Stomach (tissue), 8 donors: ENCODE measurements at regions not wholly inside any gene's neighbourhood (a gene's known extent, or its start where the extent isn't known, plus 50 kb on each side); places are given as distances from the start of the nearest gene placed in this dataset.
A peak's percentile ranks its signal among the peaks of the same experiment; 100 is the strongest.

Experiments used
- DNase-seq, 2 donors: peaks; one replicate each; pipeline versions ENCODE4 v3.0.0 to v3.0.0-alpha.2; 2013 to 2019
- H3K27ac ChIP-seq, 5 donors: fragments of 200-600 bp in 4 of 5; sonication (generic) in 4 of 5; one replicate each; pipeline ENCODE4 v1.5.1; 2013 to 2019; ENCODE audit warnings: mild to moderate bottlenecking in 1 of 5, moderate library complexity in 1 of 5
- H3K27me3 ChIP-seq, 3 donors: fragments of 200-600 bp; sonication (generic); one replicate each; pipeline ENCODE4 v1.5.1; 2017 to 2019; ENCODE audit warnings: mixed run types in 1 of 3
- H3K36me3 ChIP-seq, 4 donors: fragments of 200-600 bp; sonication (generic); 1 replicate in 3 of 4; 2 replicates in 1 of 4; pipeline ENCODE4 v1.5.1; 2016 to 2019
- H3K4me1 ChIP-seq, 4 donors: fragments of 200-600 bp; sonication (generic); one replicate each; pipeline ENCODE4 v1.5.1; 2016 to 2019
- H3K4me3 ChIP-seq, 4 donors: fragments of 200-600 bp; sonication (generic) in 3 of 4; one replicate each; pipeline ENCODE4 v1.5.1; 2016 to 2019; ENCODE audit warnings: mild to moderate bottlenecking in 1 of 4
- H3K9me3 ChIP-seq, 4 donors: fragments of 200-600 bp; sonication (generic); one replicate each; pipeline ENCODE4 v1.5.1; 2016 to 2019
- EP300 ChIP-seq: sonication (generic); formaldehyde crosslinking; IDR thresholded peaks from one replicate; pipeline ENCODE4 v1.6.1; 2017; ENCODE audit warnings: antibody characterized with exemption
- POLR2A ChIP-seq, 4 donors: fragments of 450-650 bp; IDR thresholded peaks; one replicate each; pipeline ENCODE4 v1.6.1; 2016; ENCODE audit warnings: antibody characterized with exemption in 4 of 4, control low read depth in 2 of 4, mild to moderate bottlenecking in 1 of 4, moderate library complexity in 1 of 4
- POLR2AphosphoS5 ChIP-seq, 3 donors: sonication (generic); formaldehyde crosslinking; IDR thresholded peaks; one replicate each; pipeline ENCODE4 v1.6.1; 2016; ENCODE audit warnings: antibody characterized with exemption in 3 of 3
- WGBS, 5 donors: extraction: QIAGEN DNeasy Blood & Tissue Kit in 3 of 5; methylation state at CpG; one replicate each; pipeline versions ENCODE4 v1.1.5 to v1.1.7; 2013 to 2018; 5-methylcytosine and 5-hydroxymethylcytosine counted together
- intact Hi-C: fragments of 100-400 bp; cut with DNase I; formaldehyde crosslinking; loops from one replicate; pipeline ENCODE4 v1.15.1; 2023; ENCODE audit warnings: low total_unique reads
- TF ChIP-seq, protein P1 (sequence below), 7 experiments: fragments of 450-650 bp in 4 of 7; fragments of 200-600 bp in 3 of 7; sonication (generic) in 3 of 7; IDR thresholded peaks; one replicate each; pipeline ENCODE4 v1.5.1; 2016 to 2019; ENCODE audit warnings: antibody characterized with exemption in 7 of 7, control low read depth in 2 of 7, mild to moderate bottlenecking in 1 of 7
- donor health status: healthy with polysubstance abuse.
- donor health status: Bipolar disorder and iron deficiency.
- donor health status: healthy.

- H3K4me1 ChIP-seq: no peaks in the 10 kb centered on the region
- intact Hi-C loops: no loop called here
- no peak for DNase-seq
- H3K4me3 ChIP-seq: no peak overlapping the region
- no peak for TF ChIP-seq POLR2AphosphoS5 (IDR thresholded peaks at IDR 0.05)
- H3K36me3 ChIP-seq: no peaks in the 10 kb centered on the region
- no peaks in the 10 kb centered on the region for H3K27me3 ChIP-seq
- peaks cover 0 to 5% (median 0%) of the 10 kb centered on the region in 4 donors for H3K9me3 ChIP-seq
- H3K27ac ChIP-seq: no peak overlapping the region
- 70 to 88% (median 81%) methylated on average over 1 of the region's 1 CpG for WGBS, 5 donors
These were observed 509.2 kb downstream of the FLRT2 start for GRCh38 chr14:86039176-86039575.

DNA sequence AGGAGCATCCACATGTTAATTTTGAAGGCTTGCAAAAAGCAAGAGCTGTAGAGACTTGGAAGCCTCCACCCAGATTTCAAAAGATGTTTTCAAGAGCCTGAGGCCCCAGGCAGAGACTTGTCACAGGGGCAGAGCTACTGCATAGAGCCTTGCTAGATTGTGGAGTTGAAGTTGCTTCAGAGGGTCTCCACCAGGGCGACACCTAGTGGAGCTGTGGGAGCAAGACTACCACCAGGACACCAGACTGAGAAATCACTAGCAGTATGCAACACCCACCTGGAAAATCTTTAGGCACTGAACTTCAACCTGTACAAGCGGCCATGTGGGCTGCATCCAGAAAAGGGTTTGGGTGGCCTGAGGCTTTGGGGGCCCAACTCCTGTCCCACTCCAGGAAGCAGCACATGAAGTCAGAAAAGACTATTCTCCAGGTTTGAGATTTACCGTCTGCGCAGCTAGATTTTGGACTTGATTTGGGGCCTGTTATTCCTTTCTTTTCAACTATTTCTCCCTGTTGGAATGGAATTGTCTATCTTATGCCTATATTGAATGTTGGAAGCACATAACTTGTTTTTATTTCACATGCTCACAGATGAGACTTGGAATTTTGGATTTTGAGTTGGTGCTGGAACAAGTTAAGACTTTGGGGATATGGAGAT lies 508.6 kb downstream of the FLRT2 start:
- DNase-seq: peak; percentile 48 to 76
- no peak for TF ChIP-seq EP300
- TF ChIP-seq POLR2A (IDR thresholded peaks at IDR 0.05): no peak
- TF ChIP-seq POLR2AphosphoS5 (IDR thresholded peaks at IDR 0.05): no peak
- TF ChIP-seq, protein P1, sequence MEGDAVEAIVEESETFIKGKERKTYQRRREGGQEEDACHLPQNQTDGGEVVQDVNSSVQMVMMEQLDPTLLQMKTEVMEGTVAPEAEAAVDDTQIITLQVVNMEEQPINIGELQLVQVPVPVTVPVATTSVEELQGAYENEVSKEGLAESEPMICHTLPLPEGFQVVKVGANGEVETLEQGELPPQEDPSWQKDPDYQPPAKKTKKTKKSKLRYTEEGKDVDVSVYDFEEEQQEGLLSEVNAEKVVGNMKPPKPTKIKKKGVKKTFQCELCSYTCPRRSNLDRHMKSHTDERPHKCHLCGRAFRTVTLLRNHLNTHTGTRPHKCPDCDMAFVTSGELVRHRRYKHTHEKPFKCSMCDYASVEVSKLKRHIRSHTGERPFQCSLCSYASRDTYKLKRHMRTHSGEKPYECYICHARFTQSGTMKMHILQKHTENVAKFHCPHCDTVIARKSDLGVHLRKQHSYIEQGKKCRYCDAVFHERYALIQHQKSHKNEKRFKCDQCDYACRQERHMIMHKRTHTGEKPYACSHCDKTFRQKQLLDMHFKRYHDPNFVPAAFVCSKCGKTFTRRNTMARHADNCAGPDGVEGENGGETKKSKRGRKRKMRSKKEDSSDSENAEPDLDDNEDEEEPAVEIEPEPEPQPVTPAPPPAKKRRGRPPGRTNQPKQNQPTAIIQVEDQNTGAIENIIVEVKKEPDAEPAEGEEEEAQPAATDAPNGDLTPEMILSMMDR (IDR thresholded peaks at IDR 0.05): peak in 3 of 7 experiments; percentile 44 to 64 (median 44)
- 54 to 70% (median 63%) methylated on average over 4 of the region's 4 CpGs for WGBS, 5 donors
- no peaks in the 10 kb centered on the region for H3K36me3 ChIP-seq
- intact Hi-C loops: no loop called here
- no peaks in the 10 kb centered on the region for H3K4me1 ChIP-seq
- H3K9me3 ChIP-seq: peaks cover 0 to 5% (median 0%) of the 10 kb centered on the region in 4 donors
- no peak overlapping the region for H3K27ac ChIP-seq
- no peak overlapping the region for H3K4me3 ChIP-seq
- H3K27me3 ChIP-seq: no peaks in the 10 kb centered on the region

DNA sequence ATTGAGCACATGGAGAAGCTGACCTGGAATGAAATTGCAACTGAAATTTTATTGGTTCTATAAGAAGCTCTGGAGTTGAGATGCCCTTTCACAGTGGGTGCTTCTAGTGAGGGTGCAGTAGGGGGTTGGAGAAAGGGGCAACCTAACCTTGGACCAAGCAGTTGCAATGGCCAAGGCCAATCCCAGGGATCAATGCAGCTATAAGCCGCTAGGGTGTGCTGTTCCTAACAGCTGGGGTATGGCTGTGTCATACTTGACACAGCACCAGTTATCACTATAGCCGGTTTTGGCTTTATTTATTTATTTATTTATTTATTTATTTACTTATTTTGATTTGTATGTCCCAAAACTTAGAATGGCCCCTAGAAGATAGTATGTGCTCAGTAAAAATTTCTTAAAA lies 505.9 kb downstream of the FLRT2 start:
- H3K36me3 ChIP-seq: no peaks in the 10 kb centered on the region
- H3K4me3 ChIP-seq: no peak overlapping the region
- H3K9me3 ChIP-seq: no peaks in the 10 kb centered on the region
- WGBS, 5 donors: 36 to 48% (median 43%) methylated on average over 2 of the region's 2 CpGs
- intact Hi-C loops: no loop called here
- H3K27me3 ChIP-seq: no peaks in the 10 kb centered on the region
- no peak for DNase-seq
- no peaks in the 10 kb centered on the region for H3K4me1 ChIP-seq
- TF ChIP-seq, protein P1 (IDR thresholded peaks at IDR 0.05): peak in 1 of 7 experiments; percentile 22
- TF ChIP-seq POLR2A (IDR thresholded peaks at IDR 0.05): no peak
- TF ChIP-seq EP300: no peak
- H3K27ac ChIP-seq: no peak overlapping the region

GRCh38 chr14:86027990-86028389 lies 498.0 kb downstream of the FLRT2 start:
- Histone ChIP-seq H3K9me3 (no peaks in the 10 kb centered on the region), H3K4me1 (no peaks in the 10 kb centered on the region), H3K4me3 (no peak overlapping the region), H3K27ac (no peak overlapping the region), H3K27me3 (no peaks in the 10 kb centered on the region), H3K36me3 (no peaks in the 10 kb centered on the region)
- TF ChIP-seq POLR2AphosphoS5 (IDR thresholded peaks at IDR 0.05): no peak
- intact Hi-C loops: no loop called here
- WGBS, 5 donors: 75 to 92% (median 84%) methylated on average over 1 of the region's 1 CpG
- no peak for DNase-seq

DNA sequence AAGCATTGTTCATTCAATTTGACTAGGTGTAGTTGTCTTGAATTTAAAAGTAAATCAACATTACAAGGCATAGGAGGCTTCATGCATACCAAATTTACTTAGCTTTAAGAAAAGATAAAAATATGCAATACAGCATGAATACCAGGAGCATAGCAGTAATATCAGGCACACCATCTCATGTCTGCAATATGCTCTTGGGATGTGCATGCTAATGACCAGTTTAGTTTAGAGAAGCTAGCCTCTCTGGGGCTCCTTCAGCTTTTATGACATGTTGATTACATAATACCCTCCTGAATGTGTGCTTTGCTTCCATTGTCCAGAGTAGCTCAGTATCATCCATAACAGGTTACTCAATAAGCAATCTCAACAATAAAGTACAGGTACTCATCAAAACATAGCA lies 497.2 kb downstream of the FLRT2 start:
- no peak for TF ChIP-seq POLR2AphosphoS5 (IDR thresholded peaks at IDR 0.05)
- no peak for TF ChIP-seq EP300
- TF ChIP-seq, protein P1 (IDR thresholded peaks at IDR 0.05): no peak
- no peak for TF ChIP-seq POLR2A (IDR thresholded peaks at IDR 0.05)
- no peaks in the 10 kb centered on the region for H3K27me3 ChIP-seq
- no peaks in the 10 kb centered on the region for H3K9me3 ChIP-seq
- no peaks in the 10 kb centered on the region for H3K4me1 ChIP-seq
- H3K36me3 ChIP-seq: no peaks in the 10 kb centered on the region
- no peak overlapping the region for H3K27ac ChIP-seq
- intact Hi-C loops: no loop called here
- no peak for DNase-seq
- no peak overlapping the region for H3K4me3 ChIP-seq
